Lower lobe of right lung (tissue), 2 donors: ENCODE measurements at regions not wholly inside any gene's neighbourhood (a gene's known extent, or its start where the extent isn't known, plus 50 kb on each side); places are given as distances from the start of the nearest gene placed in this dataset.

Source experiments
- ATAC-seq, 2 donors: fragments of 200-7000 bp; cut with Tn5 transposase; one replicate each; pipeline ENCODE4 v1.9.1; 2020 to 2022; ENCODE audit warnings: mild to moderate bottlenecking in 2 of 2, moderate library complexity in 2 of 2
- DNase-seq: peaks from one replicate; pipeline ENCODE4 v3.0.0-alpha.2; 2020
- H3K27ac ChIP-seq: fragments of 200-600 bp; one replicate; pipeline ENCODE4 v1.8.0; 2022
- H3K27me3 ChIP-seq: fragments of 200-600 bp; one replicate; pipeline ENCODE4 v1.8.0; 2022; ENCODE audit warnings: low read depth
- H3K36me3 ChIP-seq: fragments of 200-600 bp; one replicate; pipeline ENCODE4 v1.8.0; 2022; ENCODE audit warnings: mild to moderate bottlenecking
- H3K4me1 ChIP-seq: fragments of 200-600 bp; one replicate; pipeline ENCODE4 v1.8.0; 2022
- H3K4me3 ChIP-seq: fragments of 200-600 bp; one replicate; pipeline ENCODE4 v1.8.0; 2022; ENCODE audit warnings: mild to moderate bottlenecking
- H3K9me3 ChIP-seq: fragments of 200-600 bp; one replicate; pipeline ENCODE4 v1.8.0; 2022
- intact Hi-C: fragments of 100-400 bp; cut with DNase I; formaldehyde crosslinking; loops from one replicate; pipeline ENCODE4 v1.11.0; 2022
- TF ChIP-seq, protein P1 (sequence below): fragments of 200-600 bp; IDR thresholded peaks from one replicate; pipeline ENCODE4 v1.8.0; 2022; ENCODE audit warnings: antibody characterized with exemption, mild to moderate bottlenecking
- donor health status: DM: no; HTN: yes; CAD: no; lungs with severe emphysema.

GRCh38 chr6:169009628-169010027, 244.0 kb downstream of the THBS2 start:
- Histone ChIP-seq H3K4me3 (no peak overlapping the region), H3K27ac (no peak overlapping the region), H3K9me3 (no peaks in the 10 kb centered on the region), H3K27me3 (no peaks in the 10 kb centered on the region), H3K36me3 (no peaks in the 10 kb centered on the region), H3K4me1 (no peaks in the 10 kb centered on the region)
- TF ChIP-seq, protein P1, sequence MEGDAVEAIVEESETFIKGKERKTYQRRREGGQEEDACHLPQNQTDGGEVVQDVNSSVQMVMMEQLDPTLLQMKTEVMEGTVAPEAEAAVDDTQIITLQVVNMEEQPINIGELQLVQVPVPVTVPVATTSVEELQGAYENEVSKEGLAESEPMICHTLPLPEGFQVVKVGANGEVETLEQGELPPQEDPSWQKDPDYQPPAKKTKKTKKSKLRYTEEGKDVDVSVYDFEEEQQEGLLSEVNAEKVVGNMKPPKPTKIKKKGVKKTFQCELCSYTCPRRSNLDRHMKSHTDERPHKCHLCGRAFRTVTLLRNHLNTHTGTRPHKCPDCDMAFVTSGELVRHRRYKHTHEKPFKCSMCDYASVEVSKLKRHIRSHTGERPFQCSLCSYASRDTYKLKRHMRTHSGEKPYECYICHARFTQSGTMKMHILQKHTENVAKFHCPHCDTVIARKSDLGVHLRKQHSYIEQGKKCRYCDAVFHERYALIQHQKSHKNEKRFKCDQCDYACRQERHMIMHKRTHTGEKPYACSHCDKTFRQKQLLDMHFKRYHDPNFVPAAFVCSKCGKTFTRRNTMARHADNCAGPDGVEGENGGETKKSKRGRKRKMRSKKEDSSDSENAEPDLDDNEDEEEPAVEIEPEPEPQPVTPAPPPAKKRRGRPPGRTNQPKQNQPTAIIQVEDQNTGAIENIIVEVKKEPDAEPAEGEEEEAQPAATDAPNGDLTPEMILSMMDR, result no peak
- DNase-seq (no peak), ATAC-seq (no peak)
- intact Hi-C loops, result no loop called here

DNA sequence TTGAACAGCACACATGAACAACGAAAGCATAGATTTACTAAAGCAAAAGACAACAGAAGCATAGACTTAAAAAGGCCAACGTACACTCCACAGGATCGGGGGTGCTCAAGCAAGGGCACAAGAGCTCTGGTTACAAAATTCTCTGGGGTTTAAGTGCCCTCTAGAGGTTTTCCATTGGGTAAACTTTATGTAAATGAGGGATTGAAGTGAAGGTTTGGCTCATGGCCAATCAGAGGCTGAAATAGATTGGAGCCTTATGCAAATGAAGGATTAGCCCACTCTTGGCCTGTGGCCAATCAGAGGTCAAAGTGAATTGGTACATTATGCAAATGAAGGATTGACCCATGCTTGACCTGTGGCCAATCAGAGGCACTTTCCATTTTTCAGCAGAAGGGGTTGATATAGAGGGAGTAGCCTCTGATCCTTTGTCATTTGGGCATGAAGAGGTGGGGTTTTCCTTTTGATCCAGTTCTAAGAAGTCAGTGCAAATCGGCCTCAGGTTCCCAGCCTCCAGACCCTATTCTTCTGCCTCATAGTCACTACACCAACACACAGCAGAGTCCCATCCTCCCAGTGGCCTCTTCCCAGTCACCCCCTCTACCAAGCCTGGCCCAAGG, 244.9 kb downstream of the THBS2 start:
- H3K27me3 ChIP-seq, result peaks cover 3% of the 10 kb centered on the region
- intact Hi-C loops, result no loop called here
- no peaks in the 10 kb centered on the region for H3K9me3 ChIP-seq
- DNase-seq (no peak), ATAC-seq (peak; percentile 49 to 78)
- TF ChIP-seq, protein P1, result no peak
- H3K36me3 ChIP-seq, result no peaks in the 10 kb centered on the region
- H3K27ac ChIP-seq, result no peak overlapping the region
- no peak overlapping the region for H3K4me3 ChIP-seq
- no peaks in the 10 kb centered on the region for H3K4me1 ChIP-seq

DNA sequence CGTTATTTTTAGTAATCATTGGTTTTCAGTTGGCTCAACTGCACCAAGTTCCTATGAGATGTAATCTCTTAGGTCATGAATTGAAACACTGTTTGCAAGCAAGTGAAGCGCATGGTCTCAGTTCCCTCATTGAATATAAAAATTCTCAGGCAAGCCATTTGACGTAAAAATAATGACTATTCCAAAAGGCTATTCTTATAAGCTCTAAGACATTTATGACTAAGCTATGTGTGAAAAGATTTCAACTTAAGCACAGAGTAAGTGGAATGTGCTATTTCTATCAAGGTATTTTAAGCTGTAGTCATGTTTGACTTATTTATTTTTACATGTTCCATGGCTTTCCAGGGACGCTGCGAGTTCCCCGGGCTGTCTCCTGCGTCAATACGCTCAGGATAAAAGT, 248.5 kb downstream of the THBS2 start:
- ATAC-seq (no peak), DNase-seq (no peak)
- Histone ChIP-seq H3K36me3 (no peaks in the 10 kb centered on the region), H3K27ac (no peak overlapping the region), H3K4me3 (no peak overlapping the region), H3K27me3 (peaks cover 4% of the 10 kb centered on the region), H3K9me3 (no peaks in the 10 kb centered on the region), H3K4me1 (no peaks in the 10 kb centered on the region)
- intact Hi-C loops, result no loop called here
- TF ChIP-seq, protein P1, result no peak

DNA sequence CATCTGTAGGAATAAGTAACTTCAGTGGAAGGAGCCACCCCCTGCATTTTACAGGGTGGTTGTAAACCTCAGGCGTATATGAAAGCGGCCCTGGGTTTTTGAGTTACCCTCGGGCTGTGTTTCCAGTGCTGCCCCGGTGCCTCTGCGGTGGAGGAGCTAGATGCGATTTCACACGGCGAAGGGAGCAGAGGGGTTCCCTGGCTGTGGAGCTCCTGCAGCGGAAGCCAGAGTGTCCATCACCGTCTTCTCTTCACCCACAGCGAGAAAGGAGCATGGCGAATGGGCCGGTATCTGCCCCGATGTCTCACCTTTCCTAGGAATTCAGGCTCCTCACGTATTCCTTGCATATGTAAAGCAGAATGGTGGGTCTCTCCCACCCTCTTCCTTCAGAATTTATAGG, 253.6 kb downstream of the THBS2 start:
- ATAC-seq (no peak), DNase-seq (no peak)
- intact Hi-C loops, result no loop called here
- H3K4me1 ChIP-seq, result no peaks in the 10 kb centered on the region
- H3K36me3 ChIP-seq, result no peaks in the 10 kb centered on the region
- H3K4me3 ChIP-seq, result no peak overlapping the region
- no peak overlapping the region for H3K27ac ChIP-seq
- TF ChIP-seq, protein P1, result no peak
- H3K27me3 ChIP-seq, result peaks cover 4% of the 10 kb centered on the region
- H3K9me3 ChIP-seq, result no peaks in the 10 kb centered on the region

- no peak for ATAC-seq
- Histone ChIP-seq H3K4me3 (no peak overlapping the region), H3K9me3 (no peaks in the 10 kb centered on the region), H3K36me3 (no peaks in the 10 kb centered on the region), H3K4me1 (no peaks in the 10 kb centered on the region), H3K27me3 (peaks cover 4% of the 10 kb centered on the region), H3K27ac (no peak overlapping the region)
- intact Hi-C loops, result no loop called here
- no peak for DNase-seq
- TF ChIP-seq, protein P1, result no peak
These were observed 254.3 kb downstream of the THBS2 start for GRCh38 chr6:168999392-168999791.

- Histone ChIP-seq H3K27me3 (no peaks in the 10 kb centered on the region), H3K9me3 (no peaks in the 10 kb centered on the region), H3K36me3 (no peaks in the 10 kb centered on the region), H3K27ac (no peak overlapping the region), H3K4me1 (no peaks in the 10 kb centered on the region), H3K4me3 (no peak overlapping the region)
- intact Hi-C loops, result no loop called here
- TF ChIP-seq, protein P1, result no peak
- DNase-seq, result no peak
- ATAC-seq, result no peak
These were observed 257.4 kb downstream of the THBS2 start for GRCh38 chr6:168996356-168996625.
